HG02623 (cell line): ENCODE measurements at regions not wholly inside any gene's neighbourhood (a gene's known extent, or its start where the extent isn't known, plus 50 kb on each side); places are given as distances from the start of the nearest gene placed in this dataset.
"Not testable (repeated sequence)": the region's sequence is repeated elsewhere in the genome, so short reads cannot be mapped to it uniquely, and the experiment has no call there.

ENCODE experiments used
- ATAC-seq: cut with Tn5 transposase; IDR thresholded peaks from one replicate; pipeline ENCODE4 v1.9.1; 2021; ENCODE audit warnings: moderate library complexity; ENCODE audit not compliant: unreplicated experiment

- ATAC-seq: no peak
Measured at GRCh38 chr5:52010454-52010853, 627.2 kb downstream of the ISL1 start.

- no peak for ATAC-seq
Measured at GRCh38 chr5:52013523-52013922, 630.3 kb downstream of the ISL1 start.

DNA sequence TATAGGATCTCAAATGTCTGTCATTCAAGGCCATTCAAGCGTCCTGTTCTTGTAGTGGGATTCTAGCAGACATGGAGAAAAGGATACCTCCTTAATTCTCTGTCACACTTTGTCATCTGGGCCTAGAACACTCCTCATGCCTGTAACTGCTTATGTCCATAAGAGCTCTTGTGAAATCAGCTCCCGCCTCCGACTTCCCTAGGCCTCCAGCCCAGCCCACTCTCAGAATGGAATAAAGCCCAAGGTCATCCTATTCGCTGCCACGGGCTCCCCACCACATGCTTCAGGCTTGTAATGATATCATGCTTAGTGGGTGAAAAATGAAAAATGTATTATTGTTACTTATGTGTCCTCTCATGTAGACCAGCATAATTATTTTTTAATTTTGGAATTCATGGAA is 632.5 kb downstream of the ISL1 start:
- ATAC-seq: no peak

DNA sequence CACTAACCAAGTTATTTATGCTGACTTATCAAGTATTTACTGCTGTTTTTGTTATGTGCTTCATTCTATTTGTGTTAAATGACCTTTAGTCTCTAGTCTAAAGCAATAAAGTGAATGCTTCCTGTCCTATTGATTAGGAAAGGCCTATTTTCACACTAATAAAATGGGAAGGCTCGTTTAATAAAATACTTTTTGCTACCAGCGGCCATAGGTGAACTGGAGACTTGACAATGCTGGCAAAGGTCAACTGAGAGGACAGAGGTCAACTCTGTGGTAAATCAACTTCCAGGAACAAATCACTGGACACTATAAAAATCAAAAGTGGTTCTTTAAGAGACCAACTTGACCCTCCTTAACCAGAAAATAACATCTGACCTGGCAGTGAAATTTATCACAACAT is 634.3 kb downstream of the ISL1 start:
- no peak for ATAC-seq

GRCh38 chr5:52024359-52024758 is 641.1 kb downstream of the ISL1 start:
- no peak for ATAC-seq

DNA sequence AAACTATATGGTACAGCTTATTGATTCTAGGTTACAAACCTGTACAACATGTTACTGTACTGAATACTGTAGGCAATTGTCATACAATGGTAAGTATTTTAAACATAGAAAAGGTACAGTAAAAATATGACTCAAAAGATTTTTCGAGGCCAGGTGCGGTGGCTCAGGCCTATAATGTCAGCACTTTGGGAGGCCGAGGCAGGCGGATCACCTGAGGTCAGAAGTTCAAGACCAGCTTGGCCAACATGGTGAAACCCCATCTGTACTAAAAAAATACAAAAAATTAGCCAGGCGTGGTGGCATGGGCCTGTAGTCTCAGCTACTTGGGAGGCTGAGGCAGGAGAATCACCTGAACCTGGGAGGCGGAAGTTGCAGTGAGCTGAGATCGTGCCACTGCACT is 646.6 kb downstream of the ISL1 start:
- not testable (repeated sequence) for ATAC-seq

DNA sequence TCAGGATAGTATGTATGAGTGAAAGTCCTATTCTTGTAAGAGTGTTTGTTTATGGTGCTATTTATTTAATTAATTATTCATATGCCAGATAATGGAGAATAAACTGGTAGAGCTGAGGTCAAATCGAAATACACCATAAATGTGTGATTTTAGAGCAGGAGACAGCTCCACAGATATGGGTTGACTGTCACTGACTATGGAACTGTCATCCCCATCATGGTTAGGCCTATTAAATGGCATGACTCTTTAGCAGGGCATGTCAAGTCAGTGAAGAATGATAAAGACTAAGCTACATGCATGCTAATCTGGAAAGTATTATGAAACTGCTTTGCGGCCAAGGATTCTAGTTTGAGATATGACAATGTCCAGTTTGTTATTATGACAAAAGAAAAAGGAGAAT is 658.6 kb downstream of the ISL1 start:
- ATAC-seq: no peak

- no peak for ATAC-seq
Measured at GRCh38 chr5:52043137-52043536, 659.9 kb downstream of the ISL1 start.

GRCh38 chr5:52043543-52043942 is 660.3 kb downstream of the ISL1 start:
- no peak for ATAC-seq

DNA sequence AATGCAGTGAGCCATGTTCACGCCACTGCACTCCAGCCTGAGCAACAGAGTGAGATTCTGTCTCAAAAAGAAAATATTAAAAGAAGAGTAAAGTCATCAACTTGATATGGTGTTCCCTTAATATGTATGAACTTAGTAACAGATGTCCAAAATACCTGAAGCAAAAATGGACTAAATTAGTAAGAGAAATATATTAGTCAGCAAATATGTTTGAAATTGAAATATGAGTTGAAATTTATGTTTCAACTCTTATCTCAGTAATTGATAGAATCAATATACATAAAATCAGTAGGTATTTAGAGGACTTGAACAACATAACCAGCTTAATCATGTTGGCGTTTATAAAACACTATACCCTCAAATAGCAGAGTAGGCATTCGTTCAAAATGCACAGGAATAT is 668.5 kb downstream of the ISL1 start:
- no peak for ATAC-seq

GRCh38 chr5:52063186-52063585 is 679.9 kb downstream of the ISL1 start:
- ATAC-seq: no peak

DNA sequence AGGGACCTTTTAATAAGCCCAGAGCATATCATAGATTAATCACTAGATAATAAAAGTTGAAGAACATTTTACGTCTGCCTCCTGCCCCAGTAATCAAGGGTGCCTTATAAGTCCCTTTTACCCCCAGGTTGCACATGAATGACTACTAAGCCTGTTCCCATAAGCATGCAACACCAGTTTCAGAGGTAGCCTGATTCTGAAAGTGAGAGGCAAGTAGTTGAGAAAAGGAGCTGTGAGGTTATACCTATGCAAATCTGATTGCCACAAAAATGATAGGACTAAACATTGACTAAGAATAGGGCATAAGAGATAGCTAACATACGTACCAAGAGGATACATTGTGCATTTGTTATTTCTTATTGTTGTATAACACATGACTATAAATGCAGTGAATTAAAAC is 681.9 kb downstream of the ISL1 start:
- ATAC-seq: no peak

GRCh38 chr5:52069997-52070396 is 686.7 kb downstream of the ISL1 start:
- no peak for ATAC-seq

GRCh38 chr5:52073993-52074689 is 690.9 kb downstream of the ISL1 start:
- no peak for ATAC-seq

GRCh38 chr5:52077941-52078815 is 694.9 kb downstream of the ISL1 start:
- ATAC-seq: no peak

DNA sequence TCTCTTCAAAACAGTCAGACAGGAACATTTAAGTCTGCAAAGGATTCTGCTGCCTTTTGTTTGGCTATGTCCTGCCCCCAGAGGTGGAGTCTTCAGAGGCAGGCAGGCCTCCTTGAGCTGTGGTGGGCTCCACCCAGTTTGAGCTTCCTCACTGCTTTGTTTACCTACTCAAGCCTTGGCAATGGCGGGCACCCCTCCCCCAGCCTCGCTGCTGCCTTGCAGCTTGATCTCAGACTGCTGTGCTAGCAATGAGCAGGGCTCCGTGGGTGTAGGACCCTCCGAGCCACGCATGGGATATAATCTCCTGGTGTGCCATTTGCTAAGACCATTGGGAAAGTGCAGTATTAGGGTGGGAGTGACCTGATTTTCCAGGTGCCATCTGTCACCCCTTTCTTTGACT is 685.4 kb upstream of the ITGA1 start:
- not testable (repeated sequence) for ATAC-seq

GRCh38 chr5:52107210-52107905 is 680.4 kb upstream of the ITGA1 start:
- ATAC-seq: no peak

DNA sequence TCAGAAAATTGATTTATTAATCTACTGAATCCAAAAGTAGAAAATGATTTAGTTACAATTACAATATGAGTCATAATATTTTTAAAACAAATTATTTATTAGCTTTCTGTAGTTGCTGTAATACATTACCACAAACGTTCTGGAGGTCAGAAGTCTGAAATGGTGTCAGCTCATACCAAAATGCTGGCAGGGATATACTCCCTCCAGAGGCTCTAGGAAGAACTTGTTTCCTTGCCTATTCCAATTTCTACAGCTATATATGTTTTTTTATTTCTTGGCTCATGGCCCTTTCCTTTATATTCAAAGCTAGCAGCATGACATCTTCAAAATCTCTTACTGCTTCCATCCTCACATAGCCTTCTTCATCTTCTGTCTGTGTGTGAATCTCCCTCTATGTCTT is 667.9 kb upstream of the ITGA1 start:
- no peak for ATAC-seq

DNA sequence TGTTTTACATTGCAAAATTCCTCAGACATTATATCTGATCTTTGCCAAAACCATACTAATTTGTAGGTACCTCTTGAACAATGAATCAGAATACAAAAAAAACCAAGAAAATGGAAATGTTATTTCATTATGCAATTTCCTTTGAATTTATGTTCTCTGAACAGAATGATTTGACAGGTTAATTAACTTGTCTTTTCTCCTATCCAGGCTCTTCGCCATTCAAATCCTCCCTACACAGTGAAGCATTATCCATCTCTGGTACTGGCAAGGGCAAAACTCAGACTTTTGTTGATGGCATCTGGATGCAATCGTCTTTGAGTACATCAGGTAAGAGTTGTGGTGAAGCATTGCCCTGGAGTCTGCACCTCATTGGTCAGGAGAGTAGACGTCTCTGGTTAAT is 655.7 kb upstream of the ITGA1 start:
- no peak for ATAC-seq

GRCh38 chr5:52134013-52134650 is 653.6 kb upstream of the ITGA1 start:
- ATAC-seq: no peak

DNA sequence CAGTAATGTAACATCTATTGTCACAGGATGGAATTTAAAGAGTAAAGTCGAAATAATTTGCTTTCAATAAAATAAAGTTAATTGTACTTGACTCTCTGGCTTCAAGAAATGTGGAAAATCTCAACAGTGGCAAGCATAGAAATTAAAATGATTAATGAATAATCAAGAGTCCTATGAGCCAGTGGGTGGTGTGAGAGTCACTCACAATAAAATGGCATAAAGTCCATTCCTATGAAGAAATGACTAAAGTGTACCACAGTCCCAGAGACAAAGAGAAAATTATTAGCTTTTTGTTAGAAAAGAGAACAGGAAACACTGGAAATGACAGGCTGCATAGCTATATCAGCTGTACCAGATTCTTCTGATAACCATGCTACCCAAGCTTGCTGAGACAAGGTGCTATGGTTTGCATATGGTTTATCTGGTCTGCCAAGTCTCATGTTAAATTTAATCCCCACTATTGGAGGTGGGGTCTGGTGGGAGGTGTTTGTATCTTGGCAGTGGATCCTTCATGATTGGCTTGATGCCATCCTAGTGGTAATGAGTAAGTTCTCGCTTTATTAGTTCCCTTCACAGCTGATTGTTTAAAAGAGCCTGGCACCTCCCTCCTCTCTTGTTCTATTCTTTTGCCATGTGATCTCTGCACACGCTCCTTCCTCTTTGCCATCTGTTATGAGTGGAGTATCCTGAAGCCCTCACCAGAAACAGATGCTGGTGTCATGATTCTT is 647.7 kb upstream of the ITGA1 start:
- no peak for ATAC-seq
